HepG2 (cell line): ENCODE measurements at regions not wholly inside any gene's neighbourhood (a gene's known extent, or its start where the extent isn't known, plus 50 kb on each side); places are given as distances from the start of the nearest gene placed in this dataset.

ENCODE experiments used
- ATAC-seq: fragments of 200-7000 bp; cut with Tn5 transposase; 3 replicates; pipeline ENCODE4 v1.9.1; 2020; ENCODE audit warnings: mild to moderate bottlenecking, moderate library complexity
- BruUV-seq: library from RNA; stranded (reverse); fragments of 400-500 nt; replicated peaks from 2 replicates; lab custom pipeline; 2021; lab: Mats Ljungman, UMichigan
- CTCF ChIA-PET: fragments of 300-600 bp; formaldehyde crosslinking; extraction: SDS; loops from one replicate; lab custom pipeline; 2021; ENCODE audit warnings: low total read pairs, inconsistent platforms, low intra/inter-chr PET ratio; lab: Yijun Ruan, JAX
- POLR2A ChIA-PET: fragments of 350-600 bp; sonication (Branson Sonifier 250); formaldehyde crosslinking; loops from one replicate; lab custom pipeline; 2020; ENCODE audit warnings: antibody characterized with exemption, inconsistent platforms; lab: Yijun Ruan, JAX
- DNase-seq: peaks from one replicate; pipeline ENCODE4 v3.0.0-alpha.2; 2015; ENCODE audit warnings: low spot score
- FAIRE-seq: peaks from 3 replicates; lab custom pipeline; 2011; peaks lifted over from hg19 to GRCh38; lab: Jason Lieb, UNC
- H2AFZ ChIP-seq: one replicate; pipeline ENCODE4 v1.6.1; 2011; ENCODE audit warnings: low read length, inconsistent platforms
- H3K27ac ChIP-seq: fragments of 300-600 bp; 3 replicates; pipeline ENCODE4 v1.8.0; 2011; ENCODE audit warnings: mixed run types, mild to moderate bottlenecking, mixed read lengths, low read length, inconsistent platforms; ENCODE audit not compliant: insufficient read depth; ENCODE audit errors: extremely low read length
- H3K27me3 ChIP-seq, 2 experiments: fragments of 200-600 bp in 1 of 2; 2 replicates in 1 of 2; 3 replicates in 1 of 2; pipeline versions ENCODE4 v1.6.0 to v1.8.0; 2011; ENCODE audit warnings: low read length in 2 of 2, mild to moderate bottlenecking in 2 of 2, moderate library complexity in 2 of 2, inconsistent platforms in 1 of 2; ENCODE audit not compliant: insufficient read depth in 2 of 2, control insufficient read depth in 1 of 2
- H3K36me3 ChIP-seq, 2 experiments: fragments of 200-600 bp in 1 of 2; replicated peaks in 1 of 2; 2 replicates in 1 of 2; 3 replicates in 1 of 2; pipeline versions ENCODE4 v1.5.1 to v1.8.0; 2011; ENCODE audit warnings: low read length in 2 of 2, inconsistent platforms in 1 of 2; ENCODE audit not compliant: insufficient read depth in 2 of 2, control insufficient read depth in 1 of 2
- H3K4me1 ChIP-seq: 2 replicates; pipeline ENCODE4 v1.5.1; 2012; ENCODE audit warnings: low read length, inconsistent platforms; ENCODE audit not compliant: insufficient read depth
- H3K4me2 ChIP-seq: 2 replicates; pipeline ENCODE4 v1.6.0; 2011; ENCODE audit warnings: low read depth, low read length, inconsistent platforms
- H3K4me3 ChIP-seq, 3 experiments: fragments of 200-600 bp in 1 of 3; sonication (generic), shearing (Covaris generic) in 1 of 3; replicated peaks in 1 of 3; 2 replicates each; pipeline ENCODE4 v1.5.1; 2011 to 2016; ENCODE audit warnings: low read length in 3 of 3, inconsistent platforms in 2 of 3, low read depth in 2 of 3, mild to moderate bottlenecking in 2 of 3, control low read depth in 1 of 3, mixed read lengths in 1 of 3; ENCODE audit not compliant: insufficient read depth in 1 of 3
- H3K79me2 ChIP-seq: one replicate; pipeline ENCODE4 v1.6.1; 2011; ENCODE audit warnings: low read length, inconsistent platforms; ENCODE audit not compliant: insufficient read depth
- H3K9ac ChIP-seq: 2 replicates; pipeline ENCODE4 v1.6.0; 2011; ENCODE audit warnings: mild to moderate bottlenecking, low read depth, low read length, inconsistent platforms; ENCODE audit not compliant: insufficient read depth
- H3K9me3 ChIP-seq: 2 replicates; pipeline ENCODE4 v1.5.1; 2012; ENCODE audit warnings: mild to moderate bottlenecking, low read length
- H4K20me1 ChIP-seq: 2 replicates; pipeline ENCODE4 v1.6.0; 2011; ENCODE audit warnings: inconsistent platforms, mild to moderate bottlenecking, low read length, moderate library complexity; ENCODE audit not compliant: insufficient read depth
- KLF13 ChIP-seq: sonication (generic); formaldehyde crosslinking; IDR thresholded peaks from 2 replicates; pipeline ENCODE4 v1.4.0; 2020; ENCODE audit warnings: mild to moderate bottlenecking, missing genetic modification reagents
- MTA1 ChIP-seq: sonication (generic); formaldehyde crosslinking; IDR thresholded peaks from 2 replicates; pipeline ENCODE4 v1.4.0; 2020; ENCODE audit warnings: missing genetic modification reagents, mild to moderate bottlenecking, borderline replicate concordance
- REXO4 ChIP-seq: sonication (generic); formaldehyde crosslinking; IDR thresholded peaks from 2 replicates; pipeline ENCODE4 v1.8.0; 2022; ENCODE audit warnings: missing genetic modification reagents, mild to moderate bottlenecking, borderline replicate concordance
- ZBTB4 ChIP-seq: sonication (generic); formaldehyde crosslinking; IDR thresholded peaks from 2 replicates; pipeline ENCODE4 v1.4.0; 2020; ENCODE audit warnings: missing genetic modification reagents, mild to moderate bottlenecking, borderline replicate concordance
- ZBTB8A ChIP-seq: sonication (generic); formaldehyde crosslinking; IDR thresholded peaks from 2 replicates; pipeline ENCODE4 v1.4.0; 2020; ENCODE audit warnings: mild to moderate bottlenecking, low read depth, missing genetic modification reagents, borderline replicate concordance
- in situ Hi-C: cut with HindIII; loops from 2 replicates; pipeline ENCODE4 v1.10.0; 2017; ENCODE audit warnings: low pct_unique_long_range_greater_than_20kb; ENCODE audit not compliant: extremely low pct_ligation_motif_present
- intact Hi-C: fragments of 100-400 bp; cut with micrococcal nuclease; formaldehyde crosslinking; loops from one replicate; pipeline ENCODE4 v1.10.0; 2022; ENCODE audit not compliant: unreplicated experiment
- TF ChIP-seq, protein P1 (sequence below), 2 experiments: sonication (generic) in 1 of 2; formaldehyde crosslinking in 1 of 2; IDR thresholded peaks; 2 replicates each; pipeline versions ENCODE4 v1.4.0 to v1.6.1; 2016 to 2020; ENCODE audit warnings: borderline replicate concordance in 1 of 2, low read depth in 1 of 2, mild to moderate bottlenecking in 1 of 2, missing genetic modification reagents in 1 of 2
- TF ChIP-seq, protein P2 (sequence below): sonication (generic); formaldehyde crosslinking; IDR thresholded peaks from 2 replicates; pipeline ENCODE4 v1.4.0; 2020; ENCODE audit warnings: mild to moderate bottlenecking, missing genetic modification reagents
- TF ChIP-seq, protein P3 (sequence below): sonication (generic); formaldehyde crosslinking; IDR thresholded peaks from 2 replicates; pipeline ENCODE4 v1.5.1; 2020; ENCODE audit warnings: missing genetic modification reagents, mild to moderate bottlenecking, borderline replicate concordance
- TF ChIP-seq, protein P4 (sequence below): sonication (generic); formaldehyde crosslinking; conservative IDR thresholded peaks from 2 replicates; pipeline ENCODE4 v1.8.0; 2022; ENCODE audit warnings: low read depth, missing genetic modification reagents

- H3K27ac ChIP-seq: no peak overlapping the region
- H3K79me2 ChIP-seq: no peaks in the 10 kb centered on the region
- no peaks in the 10 kb centered on the region for H3K36me3 ChIP-seq
- H3K4me1 ChIP-seq: no peaks in the 10 kb centered on the region
- no peak overlapping the region for H3K4me2 ChIP-seq
- intact Hi-C loops (no loop called here), in situ Hi-C loops (no loop called here)
- ATAC-seq: no peak
- CTCF ChIA-PET: no interaction called here
- no TSS peak for BruUV-seq
- H3K9me3 ChIP-seq: no peaks in the 10 kb centered on the region
- H3K27me3 ChIP-seq: no peaks in the 10 kb centered on the region
- no peaks in the 10 kb centered on the region for H4K20me1 ChIP-seq
- no peak overlapping the region for H2AFZ ChIP-seq
- POLR2A ChIA-PET: no interaction called here
- H3K9ac ChIP-seq: no peak overlapping the region
- FAIRE-seq: no peak
- DNase-seq: no peak
- H3K4me3 ChIP-seq: no peak overlapping the region
- TF ChIP-seq KLF13 (CRISPR knock-in tag): no peak
- TF ChIP-seq, protein P1, sequence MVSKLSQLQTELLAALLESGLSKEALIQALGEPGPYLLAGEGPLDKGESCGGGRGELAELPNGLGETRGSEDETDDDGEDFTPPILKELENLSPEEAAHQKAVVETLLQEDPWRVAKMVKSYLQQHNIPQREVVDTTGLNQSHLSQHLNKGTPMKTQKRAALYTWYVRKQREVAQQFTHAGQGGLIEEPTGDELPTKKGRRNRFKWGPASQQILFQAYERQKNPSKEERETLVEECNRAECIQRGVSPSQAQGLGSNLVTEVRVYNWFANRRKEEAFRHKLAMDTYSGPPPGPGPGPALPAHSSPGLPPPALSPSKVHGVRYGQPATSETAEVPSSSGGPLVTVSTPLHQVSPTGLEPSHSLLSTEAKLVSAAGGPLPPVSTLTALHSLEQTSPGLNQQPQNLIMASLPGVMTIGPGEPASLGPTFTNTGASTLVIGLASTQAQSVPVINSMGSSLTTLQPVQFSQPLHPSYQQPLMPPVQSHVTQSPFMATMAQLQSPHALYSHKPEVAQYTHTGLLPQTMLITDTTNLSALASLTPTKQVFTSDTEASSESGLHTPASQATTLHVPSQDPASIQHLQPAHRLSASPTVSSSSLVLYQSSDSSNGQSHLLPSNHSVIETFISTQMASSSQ (IDR thresholded peaks at IDR 0.05; ENCODE audit: low read depth): no peak
- TF ChIP-seq, protein P1 (CRISPR knock-in tag; IDR thresholded peaks at IDR 0.05; ENCODE audit: borderline replicate concordance): no peak
- TF ChIP-seq, protein P2, sequence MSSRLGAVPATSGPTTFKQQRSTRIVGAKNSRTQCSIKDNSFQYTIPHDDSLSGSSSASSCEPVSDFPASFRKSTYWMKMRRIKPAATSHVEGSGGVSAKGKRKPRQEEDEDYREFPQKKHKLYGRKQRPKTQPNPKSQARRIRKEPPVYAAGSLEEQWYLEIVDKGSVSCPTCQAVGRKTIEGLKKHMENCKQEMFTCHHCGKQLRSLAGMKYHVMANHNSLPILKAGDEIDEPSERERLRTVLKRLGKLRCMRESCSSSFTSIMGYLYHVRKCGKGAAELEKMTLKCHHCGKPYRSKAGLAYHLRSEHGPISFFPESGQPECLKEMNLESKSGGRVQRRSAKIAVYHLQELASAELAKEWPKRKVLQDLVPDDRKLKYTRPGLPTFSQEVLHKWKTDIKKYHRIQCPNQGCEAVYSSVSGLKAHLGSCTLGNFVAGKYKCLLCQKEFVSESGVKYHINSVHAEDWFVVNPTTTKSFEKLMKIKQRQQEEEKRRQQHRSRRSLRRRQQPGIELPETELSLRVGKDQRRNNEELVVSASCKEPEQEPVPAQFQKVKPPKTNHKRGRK (CRISPR knock-in tag): no peak
- no peak for TF ChIP-seq ZBTB4 (CRISPR knock-in tag)
- TF ChIP-seq ZBTB8A (CRISPR knock-in tag): no peak
- TF ChIP-seq, protein P3, sequence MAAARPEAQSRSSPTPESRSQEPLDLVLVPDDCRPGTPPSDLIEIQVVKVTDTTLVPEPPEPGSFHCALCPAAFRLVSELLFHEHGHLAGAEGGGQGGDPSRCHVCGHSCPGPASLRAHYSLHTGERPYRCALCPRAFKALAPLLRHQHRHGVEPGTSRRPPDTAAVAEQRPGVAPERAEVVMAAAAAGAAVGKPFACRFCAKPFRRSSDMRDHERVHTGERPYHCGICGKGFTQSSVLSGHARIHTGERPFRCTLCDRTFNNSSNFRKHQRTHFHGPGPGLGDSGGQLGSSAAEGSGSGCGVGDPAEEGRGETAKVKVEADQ (CRISPR knock-in tag): no peak
- no peak for TF ChIP-seq REXO4 (CRISPR knock-in tag)
- TF ChIP-seq, protein P4, sequence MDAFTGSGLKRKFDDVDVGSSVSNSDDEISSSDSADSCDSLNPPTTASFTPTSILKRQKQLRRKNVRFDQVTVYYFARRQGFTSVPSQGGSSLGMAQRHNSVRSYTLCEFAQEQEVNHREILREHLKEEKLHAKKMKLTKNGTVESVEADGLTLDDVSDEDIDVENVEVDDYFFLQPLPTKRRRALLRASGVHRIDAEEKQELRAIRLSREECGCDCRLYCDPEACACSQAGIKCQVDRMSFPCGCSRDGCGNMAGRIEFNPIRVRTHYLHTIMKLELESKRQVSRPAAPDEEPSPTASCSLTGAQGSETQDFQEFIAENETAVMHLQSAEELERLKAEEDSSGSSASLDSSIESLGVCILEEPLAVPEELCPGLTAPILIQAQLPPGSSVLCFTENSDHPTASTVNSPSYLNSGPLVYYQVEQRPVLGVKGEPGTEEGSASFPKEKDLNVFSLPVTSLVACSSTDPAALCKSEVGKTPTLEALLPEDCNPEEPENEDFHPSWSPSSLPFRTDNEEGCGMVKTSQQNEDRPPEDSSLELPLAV (CRISPR knock-in tag): no peak
- no peak for TF ChIP-seq MTA1 (CRISPR knock-in tag)
Measured at GRCh38 chr2:196360650-196361049, 189.3 kb upstream of the STK17B start.
